GM12878 (cell line): ENCODE measurements at regions not wholly inside any gene's neighbourhood (a gene's known extent, or its start where the extent isn't known, plus 50 kb on each side); places are given as distances from the start of the nearest gene placed in this dataset.

Experiments
- ATAC-seq: fragments of 200-7000 bp; cut with Tn5 transposase; 3 replicates; pipeline ENCODE4 v1.9.1; 2020; ENCODE audit warnings: mild to moderate bottlenecking, moderate library complexity
- BruUV-seq: library from RNA; stranded (reverse); fragments of 400-500 nt; replicated peaks from 2 replicates; lab custom pipeline; 2021; lab: Mats Ljungman, UMichigan
- CTCF ChIA-PET: fragments of 300-600 bp; sonication (Branson Sonifier 250); formaldehyde crosslinking; extraction: SDS; loops from one replicate; lab custom pipeline; 2021; ENCODE audit warnings: inconsistent platforms; lab: Yijun Ruan, JAX
- POLR2A ChIA-PET: fragments of 350-600 bp; formaldehyde crosslinking; extraction: SDS; loops from one replicate; lab custom pipeline; 2021; ENCODE audit warnings: inconsistent platforms; lab: Charles Lee
- RAD21 ChIA-PET: fragments of 300-600 bp; sonication (Branson Sonifier 250); formaldehyde crosslinking; loops from one replicate; lab custom pipeline; 2023; ENCODE audit warnings: antibody characterized with exemption; ENCODE audit not compliant: unreplicated experiment; lab: Charles Lee
- SMC1A ChIA-PET: fragments of 300-600 bp; sonication (Branson Sonifier 250); formaldehyde crosslinking; loops from one replicate; lab custom pipeline; 2023; ENCODE audit not compliant: unreplicated experiment, uncharacterized antibody; lab: Charles Lee
- DNase-seq: peaks from one replicate; pipeline ENCODE4 v3.0.0-alpha.2; 2011; ENCODE audit warnings: low read depth, low spot score
- FAIRE-seq: peaks from 3 replicates; lab custom pipeline; 2011; peaks lifted over from hg19 to GRCh38; lab: Jason Lieb, UNC
- H2AFZ ChIP-seq: 2 replicates; pipeline ENCODE4 v1.6.0; 2011; ENCODE audit warnings: low read depth, low read length, control low read depth; ENCODE audit not compliant: control insufficient read depth
- H3K27ac ChIP-seq: 2 replicates; pipeline ENCODE4 v1.5.1; 2011; ENCODE audit warnings: control low read depth; ENCODE audit not compliant: control insufficient read depth, insufficient read depth
- H3K27me3 ChIP-seq, 2 experiments: replicated peaks in 1 of 2; 2 replicates each; pipeline versions ENCODE4 v1.6.0 to v1.6.1; 2011; ENCODE audit warnings: low read length in 1 of 2; ENCODE audit not compliant: control insufficient read depth in 2 of 2, insufficient read depth in 2 of 2
- H3K36me3 ChIP-seq, 2 experiments: 2 replicates each; pipeline ENCODE4 v1.5.1; 2011; ENCODE audit warnings: low read length in 1 of 2; ENCODE audit not compliant: control insufficient read depth in 2 of 2, insufficient read depth in 2 of 2
- H3K4me1 ChIP-seq: 2 replicates; pipeline ENCODE4 v1.6.1; 2011; ENCODE audit warnings: mild to moderate bottlenecking, low read length, moderate library complexity, mixed read lengths; ENCODE audit not compliant: control insufficient read depth, insufficient read depth
- H3K4me2 ChIP-seq: 2 replicates; pipeline ENCODE4 v1.6.0; 2011; ENCODE audit warnings: control low read depth; ENCODE audit not compliant: control insufficient read depth, insufficient read depth
- H3K4me3 ChIP-seq: fragments of 200-600 bp; sonication (generic); 2 replicates; pipeline ENCODE4 v1.5.1; 2016
- H3K79me2 ChIP-seq: 2 replicates; pipeline ENCODE4 v1.6.0; 2011; ENCODE audit warnings: low read length; ENCODE audit not compliant: control insufficient read depth, insufficient read depth
- H3K9ac ChIP-seq: 2 replicates; pipeline ENCODE4 v1.8.0; 2011; ENCODE audit warnings: low read length, control low read depth, mixed read lengths; ENCODE audit not compliant: control insufficient read depth, insufficient read depth
- H3K9me3 ChIP-seq: replicated peaks from 3 replicates; pipeline ENCODE4 v1.5.1; 2011; ENCODE audit warnings: mild to moderate bottlenecking, low read length; ENCODE audit not compliant: control insufficient read depth, insufficient read depth
- H4K20me1 ChIP-seq: 2 replicates; pipeline ENCODE4 v1.6.0; 2011; ENCODE audit not compliant: control insufficient read depth, insufficient read depth
- BCL3 ChIP-seq: IDR thresholded peaks from 2 replicates; pipeline ENCODE4 v1.6.1; 2011; ENCODE audit warnings: borderline replicate concordance, low read depth, mild to moderate bottlenecking, moderate library complexity, low read length; ENCODE audit not compliant: insufficient read depth, poor library complexity, severe bottlenecking
- BHLHE40 ChIP-seq, 2 experiments: fragments of 450-650 bp in 1 of 2; IDR thresholded peaks; 2 replicates each; pipeline ENCODE4 v1.6.1; 2011 to 2017; ENCODE audit warnings: low read depth in 2 of 2, borderline replicate concordance in 1 of 2, improper control_type of control experiment in 1 of 2, low read length in 1 of 2, mild to moderate bottlenecking in 1 of 2
- BMI1 ChIP-seq: fragments of 450-650 bp; IDR thresholded peaks from 2 replicates; pipeline ENCODE4 v1.6.1; 2016; ENCODE audit warnings: mild to moderate bottlenecking, moderate library complexity, borderline replicate concordance
- HCFC1 ChIP-seq: fragments of 150-350 bp; IDR thresholded peaks from 2 replicates; pipeline ENCODE4 v1.6.1; 2014; ENCODE audit warnings: low read length
- IRF4 ChIP-seq: IDR thresholded peaks from 2 replicates; pipeline ENCODE4 v1.6.1; 2011; ENCODE audit warnings: low read depth, low read length
- KAT2A ChIP-seq: conservative IDR thresholded peaks from 2 replicates; pipeline ENCODE4 v1.6.1; 2011; ENCODE audit warnings: low read depth, low read length; ENCODE audit not compliant: control insufficient read depth
- KDM1A ChIP-seq: fragments of 200-600 bp; sonication (generic); IDR thresholded peaks from 2 replicates; pipeline ENCODE4 v1.6.1; 2016; ENCODE audit warnings: borderline replicate concordance
- NFIC ChIP-seq: IDR thresholded peaks from 2 replicates; pipeline ENCODE4 v1.6.1; 2012; ENCODE audit warnings: low read depth, mild to moderate bottlenecking, inconsistent platforms, low read length, moderate library complexity
- PRDM15 ChIP-seq: fragments of 450-650 bp; formaldehyde crosslinking; IDR thresholded peaks from 2 replicates; pipeline ENCODE4 v1.4.0; 2020; ENCODE audit warnings: mild to moderate bottlenecking, moderate library complexity
- RB1 ChIP-seq: fragments of 450-650 bp; formaldehyde crosslinking; IDR thresholded peaks from 2 replicates; pipeline ENCODE4 v1.6.1; 2017; ENCODE audit warnings: mild to moderate bottlenecking, borderline replicate concordance
- SREBF1 ChIP-seq: IDR thresholded peaks from 2 replicates; pipeline ENCODE4 v1.6.1; 2012; ENCODE audit warnings: mild to moderate bottlenecking, low read length
- TBL1XR1 ChIP-seq: IDR thresholded peaks from 2 replicates; pipeline ENCODE4 v1.6.1; 2012; ENCODE audit warnings: low read depth, low read length, improper control_type of control experiment
- ZZZ3 ChIP-seq: IDR thresholded peaks from 2 replicates; pipeline ENCODE4 v1.6.1; 2011; ENCODE audit warnings: low read depth; ENCODE audit not compliant: control insufficient read depth, insufficient read length
- WGBS: methylation state at CpG from one replicate; pipeline ENCODE4 v1.1.6; 2016; ENCODE audit warnings: low lambda C conversion rate; ENCODE audit not compliant: insufficient replicate concordance, insufficient coverage; ENCODE audit errors: missing lambda C conversion rate; 5-methylcytosine and 5-hydroxymethylcytosine counted together
- in situ Hi-C: fragments of 300-500 bp; cut with MboI; formaldehyde crosslinking; loops from 9 replicates; pipeline ENCODE4 v1.14.3; 2018; ENCODE audit warnings: mixed read lengths
- intact Hi-C: fragments of 100-400 bp; cut with micrococcal nuclease; formaldehyde crosslinking; loops from one replicate; pipeline ENCODE4 v1.14.2; 2022; ENCODE audit not compliant: unreplicated experiment

- TF ChIP-seq BCL3 (no peak), PRDM15 (CRISPR knock-in tag) (no peak), IRF4 (no peak)
Measured at GRCh38 chr16:5366126-5366525, 268.5 kb upstream of the EEF2KMT start (continued).

GRCh38 chr16:5364186-5364585, 266.6 kb upstream of the EEF2KMT start:
- no peak overlapping the region for H3K4me2 ChIP-seq
- H3K9me3 ChIP-seq: no peaks in the 10 kb centered on the region
- 31% methylated on average over 5 of the region's 5 CpGs for WGBS
- FAIRE-seq: no peak
- H3K9ac ChIP-seq: no peak overlapping the region
- in situ Hi-C loops: no loop called here
- H3K36me3 ChIP-seq: no peaks in the 10 kb centered on the region
- intact Hi-C loops: no loop called here
- DNase-seq: no peak
- H3K4me3 ChIP-seq: no peak overlapping the region
- H4K20me1 ChIP-seq: no peaks in the 10 kb centered on the region
- no peaks in the 10 kb centered on the region for H3K4me1 ChIP-seq
- POLR2A ChIA-PET: no interaction called here
- TF ChIP-seq PRDM15 (CRISPR knock-in tag) (no peak), ZZZ3 (no peak), RB1 (no peak), TBL1XR1 (no peak), KAT2A (no peak), KDM1A (no peak), BMI1 (no peak), NFIC (no peak), SREBF1 (no peak), HCFC1 (no peak), BHLHE40 (IDR thresholded peaks at IDR 0.05; ENCODE audit: borderline replicate concordance in 1 of 2, low read depth in 2 of 2, low read length in 1 of 2) (no peak)
- SMC1A ChIA-PET: no interaction called here
- RAD21 ChIA-PET: no interaction called here
- H2AFZ ChIP-seq: no peak overlapping the region
- H3K27ac ChIP-seq: no peak overlapping the region
- ATAC-seq: no peak
- H3K79me2 ChIP-seq: no peaks in the 10 kb centered on the region
- H3K27me3 ChIP-seq: no peaks in the 10 kb centered on the region
- BruUV-seq: no TSS peak
- CTCF ChIA-PET: no interaction called here
